Uterus (tissue), 3 donors: ENCODE measurements at regions not wholly inside any gene's neighbourhood (a gene's known extent, or its start where the extent isn't known, plus 50 kb on each side); places are given as distances from the start of the nearest gene placed in this dataset.

Experiments used
- DNase-seq, 2 donors: peaks; one replicate each; pipeline ENCODE4 v3.0.0-alpha.2; 2019 to 2020
- H3K27ac ChIP-seq, 2 donors: fragments of 200-600 bp; sonication (generic); 1 replicate in 1 of 2; 2 replicates in 1 of 2; pipeline ENCODE4 v1.5.1; 2016 to 2018
- H3K27me3 ChIP-seq, 2 donors: fragments of 200-600 bp; sonication (generic); one replicate each; pipeline ENCODE4 v1.5.1; 2018 to 2019; ENCODE audit warnings: control low read depth in 1 of 2
- H3K36me3 ChIP-seq, 2 donors: fragments of 200-600 bp; sonication (generic); one replicate each; pipeline ENCODE4 v1.5.1; 2019; ENCODE audit warnings: control low read depth in 1 of 2
- H3K4me1 ChIP-seq, 2 donors: fragments of 200-600 bp; sonication (generic); one replicate each; pipeline ENCODE4 v1.5.1; 2018 to 2019; ENCODE audit warnings: control low read depth in 1 of 2
- H3K4me3 ChIP-seq, 2 donors: fragments of 200-600 bp; sonication (generic); 1 replicate in 1 of 2; 2 replicates in 1 of 2; pipeline ENCODE4 v1.5.1; 2018 to 2019; ENCODE audit warnings: mild to moderate bottlenecking in 1 of 2
- H3K9me3 ChIP-seq, 2 donors: fragments of 200-600 bp; sonication (generic); one replicate each; pipeline ENCODE4 v1.5.1; 2019; ENCODE audit warnings: control low read depth in 1 of 2
- CTCF ChIP-seq, 4 experiments: fragments of 200-600 bp in 2 of 4; fragments of 450-650 bp in 2 of 4; sonication (generic) in 2 of 4; IDR thresholded peaks; one replicate each; pipeline ENCODE4 v1.5.1; 2016 to 2019; ENCODE audit warnings: antibody characterized with exemption in 4 of 4, mild to moderate bottlenecking in 2 of 4, moderate library complexity in 1 of 4
- POLR2A ChIP-seq, 2 donors: fragments of 450-650 bp; IDR thresholded peaks; one replicate each; pipeline ENCODE4 v1.6.1; 2016; ENCODE audit warnings: antibody characterized with exemption in 2 of 2, mild to moderate bottlenecking in 1 of 2, moderate library complexity in 1 of 2
- intact Hi-C: fragments of 100-400 bp; cut with DNase I; formaldehyde crosslinking; loops from one replicate; pipeline ENCODE4 v1.15.1; 2023; ENCODE audit warnings: low total_unique reads
- donor health status: DM: yes; HTN: yes; CAD: no.

DNA sequence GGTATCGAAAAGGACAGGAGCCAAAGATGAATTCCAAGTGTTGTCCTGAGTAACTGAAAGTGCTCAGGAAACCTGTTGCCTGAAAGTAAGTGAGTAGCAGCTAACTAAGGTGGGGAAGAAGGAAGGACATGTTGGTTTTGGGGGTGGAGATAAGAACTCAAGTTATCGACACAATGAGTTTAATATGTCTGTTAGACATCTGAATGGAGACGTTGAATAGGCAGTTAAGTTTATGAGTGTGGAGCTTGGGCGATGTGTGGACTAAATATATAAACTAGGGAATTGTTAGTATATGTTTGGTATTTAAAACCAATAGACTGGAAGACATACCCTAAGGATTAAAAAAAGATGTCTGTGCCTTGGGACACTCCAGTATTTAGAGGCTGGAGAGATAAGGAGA, 82.7 kb upstream of the ASIC2 start:
- no peak for TF ChIP-seq CTCF (IDR thresholded peaks at IDR 0.05)
- no peak for TF ChIP-seq POLR2A (IDR thresholded peaks at IDR 0.05)
- intact Hi-C loops = no loop called here
- Histone ChIP-seq H3K4me1 (no peaks in the 10 kb centered on the region), H3K27ac (no peak overlapping the region), H3K9me3 (no peaks in the 10 kb centered on the region), H3K4me3 (no peak overlapping the region), H3K27me3 (no peaks in the 10 kb centered on the region), H3K36me3 (no peaks in the 10 kb centered on the region)
- DNase-seq = no peak

DNA sequence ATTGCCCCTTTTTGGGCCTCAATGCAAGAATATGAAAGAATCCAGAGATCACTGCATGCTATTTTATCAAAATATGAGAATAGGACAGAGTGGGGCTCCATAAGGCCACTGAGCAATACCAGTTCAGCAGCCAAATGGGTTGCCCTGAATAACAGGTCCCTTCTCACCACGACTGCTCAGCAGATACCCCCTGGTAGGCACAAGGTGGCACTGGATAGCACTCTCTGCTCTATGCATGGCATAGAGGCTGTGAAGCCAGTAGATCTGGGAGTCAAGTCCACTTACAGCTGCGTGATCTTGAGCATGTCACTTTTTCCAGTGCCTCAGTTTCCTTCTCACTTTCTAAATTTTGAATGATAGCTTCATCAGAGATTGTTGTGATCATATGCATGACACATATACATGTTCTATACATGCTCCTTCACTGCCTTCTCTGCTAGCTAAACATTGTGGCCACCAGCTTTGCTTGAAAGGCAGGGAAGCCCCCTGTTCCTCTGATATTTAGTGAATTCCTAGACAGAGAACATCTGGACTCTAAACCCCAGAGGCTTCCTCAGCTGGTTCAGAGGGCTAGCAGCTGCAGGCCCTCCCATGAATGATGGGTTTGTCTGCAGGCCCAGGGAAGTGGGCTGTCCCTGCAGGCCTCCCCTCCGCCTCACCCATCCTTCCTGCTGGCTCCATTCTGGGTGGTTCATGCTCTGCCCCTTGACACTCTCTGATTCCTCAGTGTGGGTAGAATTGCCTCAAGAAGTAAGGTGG, 84.9 kb upstream of the ASIC2 start:
- no peaks in the 10 kb centered on the region for H3K27me3 ChIP-seq
- H3K4me1 ChIP-seq = no peaks in the 10 kb centered on the region
- intact Hi-C loops = no loop called here
- no peaks in the 10 kb centered on the region for H3K36me3 ChIP-seq
- no peak for DNase-seq
- no peaks in the 10 kb centered on the region for H3K9me3 ChIP-seq
- TF ChIP-seq POLR2A (IDR thresholded peaks at IDR 0.05) = no peak
- no peak for TF ChIP-seq CTCF (IDR thresholded peaks at IDR 0.05)
- H3K4me3 ChIP-seq = no peak overlapping the region
- no peak overlapping the region for H3K27ac ChIP-seq

GRCh38 chr17:33381201-33381600, 88.1 kb upstream of the ASIC2 start:
- peak in 1 of 2 donors; percentile 25 for DNase-seq
- no peaks in the 10 kb centered on the region for H3K36me3 ChIP-seq
- no peak overlapping the region for H3K27ac ChIP-seq
- TF ChIP-seq POLR2A (IDR thresholded peaks at IDR 0.05) (no peak), CTCF (IDR thresholded peaks at IDR 0.05) (no peak)
- H3K4me3 ChIP-seq = no peak overlapping the region
- no peaks in the 10 kb centered on the region for H3K27me3 ChIP-seq
- intact Hi-C loops = no loop called here
- no peaks in the 10 kb centered on the region for H3K4me1 ChIP-seq
- no peaks in the 10 kb centered on the region for H3K9me3 ChIP-seq

GRCh38 chr17:33383488-33384023, 90.5 kb upstream of the ASIC2 start:
- H3K27me3 ChIP-seq = no peaks in the 10 kb centered on the region
- intact Hi-C loops = no loop called here
- DNase-seq = no peak
- H3K9me3 ChIP-seq = no peaks in the 10 kb centered on the region
- H3K4me3 ChIP-seq = no peak overlapping the region
- TF ChIP-seq CTCF (IDR thresholded peaks at IDR 0.05) (no peak), POLR2A (IDR thresholded peaks at IDR 0.05) (no peak)
- no peak overlapping the region for H3K27ac ChIP-seq
- no peaks in the 10 kb centered on the region for H3K4me1 ChIP-seq
- no peaks in the 10 kb centered on the region for H3K36me3 ChIP-seq

DNA sequence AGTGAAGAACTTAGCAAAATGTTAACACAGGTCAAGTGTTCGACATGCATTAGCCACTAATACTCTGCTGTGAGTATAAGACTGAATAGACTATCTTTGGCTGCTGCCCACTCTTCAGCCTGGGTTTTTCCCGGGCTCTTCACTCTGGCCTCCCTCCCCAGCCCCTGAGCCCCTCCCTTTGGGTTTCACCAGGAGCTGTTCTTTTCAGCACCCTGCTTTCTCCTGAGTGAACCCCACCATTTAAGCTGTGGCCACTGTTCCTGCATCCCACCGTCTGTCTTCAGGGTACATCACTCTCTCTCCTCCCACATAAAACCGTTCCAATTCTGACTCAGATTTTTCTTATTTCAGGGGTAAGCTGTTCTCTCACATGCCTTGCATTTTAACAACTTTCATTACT, 92.0 kb upstream of the ASIC2 start:
- Histone ChIP-seq H3K27ac (no peak overlapping the region), H3K27me3 (no peaks in the 10 kb centered on the region), H3K4me1 (no peaks in the 10 kb centered on the region), H3K36me3 (no peaks in the 10 kb centered on the region), H3K4me3 (no peak overlapping the region), H3K9me3 (no peaks in the 10 kb centered on the region)
- intact Hi-C loops = no loop called here
- TF ChIP-seq POLR2A (IDR thresholded peaks at IDR 0.05) (no peak), CTCF (IDR thresholded peaks at IDR 0.05) (no peak)
- DNase-seq = no peak
